HG02973 (cell line): ENCODE measurements at regions not wholly inside any gene's neighbourhood (a gene's known extent, or its start where the extent isn't known, plus 50 kb on each side); places are given as distances from the start of the nearest gene placed in this dataset.

Source experiments
- ATAC-seq: cut with Tn5 transposase; IDR thresholded peaks from one replicate; pipeline ENCODE4 v1.9.1; 2021; ENCODE audit warnings: moderate library complexity; ENCODE audit not compliant: unreplicated experiment

GRCh38 chr12:24175929-24176328 lies 226.5 kb upstream of the SOX5 start:
- no peak for ATAC-seq

- no peak for ATAC-seq
These were observed 225.8 kb upstream of the SOX5 start for GRCh38 chr12:24175284-24175683.

DNA sequence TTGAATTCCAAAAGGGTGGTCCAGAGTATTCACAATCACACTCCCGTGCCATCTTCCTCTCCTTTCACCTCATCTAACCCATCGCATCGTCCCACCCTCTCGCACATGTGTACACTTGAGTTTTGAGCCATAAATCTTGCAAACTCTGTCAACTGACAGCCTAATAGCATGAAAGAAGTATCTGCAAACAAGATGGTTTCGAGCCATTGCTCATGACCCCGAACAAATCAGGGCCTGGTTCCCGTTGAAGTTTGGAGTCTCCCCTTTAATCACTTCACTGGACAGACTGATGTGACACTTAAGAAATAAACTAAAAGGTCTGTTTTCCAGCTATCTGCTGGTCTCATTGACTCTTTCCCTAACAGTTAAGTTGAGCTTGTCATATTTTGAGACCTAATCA lies 223.6 kb upstream of the SOX5 start:
- no peak for ATAC-seq

GRCh38 chr12:24172773-24173066 lies 223.2 kb upstream of the SOX5 start:
- no peak for ATAC-seq

- peak; percentile 85 for ATAC-seq
These were observed 222.7 kb upstream of the SOX5 start for GRCh38 chr12:24172031-24172772.

DNA sequence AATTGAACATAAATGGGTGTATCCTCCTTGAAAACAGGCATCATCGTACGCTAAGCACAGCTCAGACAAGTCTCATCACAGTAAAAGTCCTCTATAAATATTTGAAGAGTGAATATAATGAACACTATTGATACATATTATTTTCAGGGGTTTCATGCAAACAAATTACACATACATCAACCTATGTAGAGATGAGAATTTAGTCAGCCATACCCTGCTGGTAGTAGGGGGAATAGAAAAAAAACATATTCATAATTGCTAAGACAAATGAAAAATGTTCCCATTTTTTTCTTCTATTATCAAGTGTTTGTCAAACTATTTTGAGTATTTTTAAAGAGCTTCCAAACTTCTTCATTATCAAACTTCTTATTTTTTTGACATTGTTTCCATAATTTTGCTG lies 205.6 kb upstream of the SOX5 start:
- no peak for ATAC-seq

DNA sequence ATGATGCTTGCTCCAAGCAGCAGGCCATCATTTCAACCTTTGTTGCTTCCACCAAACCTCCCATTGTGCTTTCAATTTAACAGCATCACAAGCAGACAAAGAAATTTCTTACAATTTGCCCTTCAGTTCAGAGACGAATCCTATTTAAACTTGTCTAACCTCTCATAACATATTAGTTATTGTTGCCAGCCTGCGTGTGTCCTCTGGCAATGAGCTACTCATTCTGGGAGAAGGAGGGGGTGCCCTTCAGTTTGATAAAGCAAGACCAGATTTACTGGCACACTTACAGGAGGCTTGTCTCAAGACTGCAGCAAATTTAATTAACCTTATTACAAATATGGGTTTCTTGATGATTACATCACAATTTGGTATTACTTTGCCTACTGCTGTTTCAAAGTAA lies 203.6 kb upstream of the SOX5 start:
- ATAC-seq = no peak

- ATAC-seq = no peak
These were observed 202.8 kb upstream of the SOX5 start for GRCh38 chr12:24152270-24152669.

DNA sequence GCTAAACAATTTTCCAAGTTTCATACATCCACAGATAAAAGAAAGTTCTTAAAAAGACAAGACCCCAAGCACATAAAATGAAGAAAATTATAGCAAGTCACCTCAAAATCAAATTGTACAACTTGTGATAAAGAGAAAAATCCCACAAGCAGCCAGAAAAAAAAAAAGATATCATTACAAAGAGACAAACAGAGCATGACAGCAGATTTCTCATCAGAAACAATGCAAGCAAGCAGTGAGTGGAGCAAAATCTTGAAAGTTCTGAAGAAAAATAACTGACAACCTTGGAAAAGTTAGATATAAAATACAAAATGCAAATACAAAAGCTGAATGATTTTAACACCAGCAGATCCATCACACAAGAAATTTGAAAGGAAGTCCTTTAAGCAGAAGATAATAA lies 194.5 kb upstream of the SOX5 start:
- ATAC-seq = no peak

DNA sequence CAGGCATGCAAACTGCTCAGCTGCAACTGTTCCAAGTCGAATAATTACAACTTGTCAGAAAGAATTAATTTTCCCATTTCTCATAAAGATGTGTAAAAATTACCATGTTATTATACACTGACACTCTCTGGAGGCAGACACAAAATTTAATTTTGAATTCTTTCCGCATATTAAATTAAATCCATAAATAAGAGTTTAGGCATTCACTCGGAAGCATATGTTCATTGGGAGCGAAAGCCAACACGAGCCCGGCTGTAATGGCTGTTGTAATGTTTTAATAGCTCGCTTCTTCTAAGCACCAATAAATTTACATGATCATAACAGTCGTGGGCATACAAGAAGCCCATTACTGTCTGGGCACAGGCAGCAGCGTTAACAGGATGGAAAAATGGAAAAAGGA lies 189.6 kb upstream of the SOX5 start:
- no peak for ATAC-seq

GRCh38 chr12:24138041-24138440 lies 188.6 kb upstream of the SOX5 start:
- ATAC-seq = no peak

DNA sequence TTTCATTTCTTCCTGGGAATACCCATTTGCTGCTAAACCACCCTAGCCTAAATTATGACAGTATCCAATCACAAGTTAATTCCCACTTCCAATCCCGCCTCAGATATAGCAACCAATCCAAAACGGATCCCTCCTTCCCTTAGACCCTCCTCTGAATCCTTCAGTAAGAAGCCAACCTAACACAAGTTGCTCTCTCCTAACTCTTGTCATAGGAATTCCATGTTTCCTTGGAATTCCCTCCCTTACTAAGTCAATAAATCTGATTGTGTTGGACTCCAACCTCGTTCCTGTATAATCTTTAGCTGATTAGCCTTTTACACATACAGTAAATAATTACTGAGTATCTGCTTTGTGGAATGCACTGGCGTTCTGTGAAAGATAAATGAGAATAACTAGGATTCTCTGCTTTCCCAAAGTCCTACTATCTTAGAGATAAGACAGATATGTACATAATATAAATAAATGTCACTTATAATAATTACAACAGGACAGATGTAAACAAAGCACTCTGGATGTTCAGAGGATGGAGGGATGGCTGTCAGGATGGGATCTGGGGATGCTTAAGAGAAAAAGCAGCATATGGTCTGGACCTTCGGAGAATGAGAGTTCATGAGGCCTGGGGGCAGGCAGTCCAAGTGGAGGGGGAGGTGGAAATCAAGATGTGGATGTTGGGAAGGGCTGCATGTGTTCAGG lies 185.8 kb upstream of the SOX5 start:
- no peak for ATAC-seq

- ATAC-seq = no peak
These were observed 184.6 kb upstream of the SOX5 start for GRCh38 chr12:24134092-24134491.

DNA sequence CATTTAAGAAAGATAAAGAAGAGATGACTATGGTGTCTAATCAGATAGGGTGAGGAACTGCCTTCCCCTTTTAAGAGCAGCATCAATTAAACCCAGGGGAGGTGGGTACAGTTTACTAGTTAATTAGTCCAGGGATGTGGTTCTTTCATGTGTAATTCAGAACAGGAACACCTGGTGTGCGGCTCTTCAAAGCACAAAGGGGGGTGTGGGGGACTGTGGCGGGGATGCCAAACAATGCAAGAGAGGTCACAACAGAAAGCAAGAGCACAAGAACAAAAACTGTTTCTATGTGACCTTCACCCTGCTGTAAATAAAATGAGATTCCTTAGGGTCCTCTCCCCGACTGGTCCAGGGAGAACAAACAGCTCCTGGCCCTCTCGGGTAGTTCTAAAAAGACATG lies 183.9 kb upstream of the SOX5 start:
- ATAC-seq = no peak

GRCh38 chr12:24127919-24128721 lies 178.7 kb upstream of the SOX5 start:
- peak; percentile 89 for ATAC-seq

- no peak for ATAC-seq
These were observed 175.8 kb upstream of the SOX5 start for GRCh38 chr12:24125280-24125679.

- ATAC-seq = no peak
These were observed 172.4 kb upstream of the SOX5 start for GRCh38 chr12:24121911-24122310.

DNA sequence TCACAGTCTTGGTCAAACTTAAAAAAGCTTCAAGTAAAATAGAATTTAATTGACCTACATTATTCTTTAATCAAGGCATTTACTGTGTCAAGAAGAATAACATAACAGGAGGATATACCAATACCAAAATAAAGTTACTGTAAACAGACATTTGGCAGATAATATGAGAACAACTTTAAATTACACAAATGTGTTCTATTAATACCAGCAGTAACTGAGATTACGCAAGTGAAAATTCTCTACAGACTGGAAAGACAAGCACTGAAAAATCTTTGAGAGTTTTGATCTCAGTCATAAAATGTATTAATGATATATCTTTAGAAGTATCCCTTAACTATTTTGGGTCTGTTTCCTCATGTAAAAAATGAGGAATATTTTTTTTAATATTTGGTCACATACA lies 169.2 kb upstream of the SOX5 start:
- ATAC-seq = no peak

DNA sequence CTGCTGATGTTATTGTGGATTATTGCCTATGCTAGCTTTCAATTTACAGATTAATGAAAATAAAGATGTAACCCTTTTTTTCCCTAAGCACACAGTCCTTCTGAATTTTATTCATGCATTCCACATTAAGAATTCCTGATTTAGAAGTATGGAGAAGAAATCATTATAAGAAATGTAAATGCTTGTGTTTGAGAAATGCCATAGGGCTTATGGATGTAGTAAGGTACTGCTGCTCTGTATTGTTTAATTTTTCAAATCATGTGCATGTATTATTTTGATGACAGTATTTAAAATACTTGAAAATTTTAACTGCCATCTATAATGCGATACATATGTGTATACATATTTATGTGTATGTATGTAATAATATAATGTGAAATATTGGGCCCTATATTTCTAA lies 167.1 kb upstream of the SOX5 start:
- no peak for ATAC-seq

- no peak for ATAC-seq
These were observed 164.2 kb upstream of the SOX5 start for GRCh38 chr12:24113701-24114100.

DNA sequence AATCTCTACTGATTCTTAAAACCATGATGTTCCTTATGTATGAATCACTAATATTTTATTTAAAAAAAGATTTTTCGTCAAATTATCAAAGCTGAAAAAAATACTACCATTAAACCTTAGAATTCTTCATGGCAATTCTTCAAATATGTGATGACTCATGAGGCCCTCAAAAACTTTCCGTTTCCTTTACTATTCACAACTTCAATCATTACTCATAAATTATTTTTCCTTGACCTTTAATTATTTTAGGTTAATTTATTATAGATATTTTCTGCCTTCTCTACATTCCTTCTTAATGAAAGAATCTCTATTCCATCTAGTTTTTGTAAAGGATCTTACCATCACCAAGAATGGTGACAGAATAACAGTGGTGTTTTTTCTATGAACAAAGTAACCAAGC lies 162.1 kb upstream of the SOX5 start:
- no peak for ATAC-seq

- no peak for ATAC-seq
These were observed 161.6 kb upstream of the SOX5 start for GRCh38 chr12:24111086-24111485.
